Anterior cingulate cortex (tissue), 58 donors: ENCODE measurements at regions not wholly inside any gene's neighbourhood (a gene's known extent, or its start where the extent isn't known, plus 50 kb on each side); places are given as distances from the start of the nearest gene placed in this dataset.
"Not testable (repeated sequence)": the region's sequence is repeated elsewhere in the genome, so short reads cannot be mapped to it uniquely, and the experiment has no call there.

ENCODE experiments used
- DNase-seq, 58 donors: peaks; one replicate each; lab custom pipeline; 2025; lab: John Stamatoyannopoulos, UW

GRCh38 chr6:135555550-135555949 lies 58.0 kb upstream of the AHI1 start:
- no peak for DNase-seq

GRCh38 chr6:135557582-135557981 lies 60.0 kb upstream of the AHI1 start:
- no peak for DNase-seq

- DNase-seq = not testable (repeated sequence)
These were observed 68.1 kb upstream of the AHI1 start for GRCh38 chr6:135565605-135566004.

- DNase-seq = no peak
These were observed 69.0 kb upstream of the AHI1 start for GRCh38 chr6:135566311-135567068.

DNA sequence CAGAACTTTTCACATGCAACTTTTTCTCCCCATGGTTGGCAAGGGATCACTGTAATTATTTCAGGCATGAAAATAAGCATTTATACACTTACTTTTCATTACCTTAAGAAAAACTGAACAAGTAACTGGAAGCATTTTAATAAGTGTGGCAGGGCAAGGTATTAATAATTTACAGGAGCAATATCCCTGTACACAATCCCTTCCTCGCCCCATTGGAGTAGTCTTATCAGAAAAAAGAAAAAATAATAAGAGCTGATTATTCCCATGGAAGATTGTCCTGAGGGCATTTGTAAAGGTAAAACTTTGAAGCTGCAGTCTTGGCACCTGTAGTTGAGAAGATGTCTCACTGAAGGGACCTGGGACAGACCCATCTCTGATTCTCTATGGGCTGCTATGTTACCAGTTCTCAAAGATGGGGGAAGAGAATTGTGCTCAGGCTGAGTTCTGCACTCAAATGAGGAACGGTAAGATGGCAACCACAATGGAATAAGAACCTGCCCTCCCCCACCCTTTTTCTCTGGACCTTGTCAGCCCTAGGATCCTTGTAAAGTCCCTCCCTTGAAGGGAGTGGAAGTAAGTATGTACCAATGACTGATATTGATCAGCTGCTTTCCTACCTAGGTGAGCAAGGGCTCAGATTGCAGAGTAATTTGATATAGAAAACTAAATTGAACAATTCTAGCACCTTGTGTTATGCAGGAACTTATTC lies 70.0 kb upstream of the AHI1 start:
- no peak for DNase-seq

- no peak for DNase-seq
These were observed 70.8 kb upstream of the AHI1 start for GRCh38 chr6:135568379-135568778.

GRCh38 chr6:135572051-135572450 lies 74.5 kb upstream of the AHI1 start:
- DNase-seq = no peak

DNA sequence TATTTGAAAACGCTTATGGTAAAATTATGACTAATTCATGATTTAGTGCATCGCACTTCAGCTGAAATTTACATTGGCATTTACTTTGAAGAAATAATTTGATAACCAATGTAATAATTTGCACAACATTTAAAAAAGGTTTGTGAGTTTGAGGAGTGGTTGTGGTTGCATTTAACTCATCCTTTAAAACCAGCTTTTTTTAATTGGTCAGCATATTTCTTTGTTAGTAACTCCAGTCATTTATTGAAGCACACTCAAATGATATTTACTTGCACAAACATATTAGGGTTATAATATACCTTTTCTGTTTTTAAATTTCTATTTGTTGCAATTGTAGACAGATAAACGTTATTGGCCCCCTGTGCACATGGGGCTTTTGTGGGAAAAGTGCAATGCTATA lies 78.1 kb upstream of the AHI1 start:
- no peak for DNase-seq

GRCh38 chr6:135576055-135576454 lies 78.5 kb upstream of the AHI1 start:
- peak in 1 of 58 donors; percentile 4 for DNase-seq

- DNase-seq = no peak
These were observed 79.6 kb upstream of the AHI1 start for GRCh38 chr6:135577059-135577538.

DNA sequence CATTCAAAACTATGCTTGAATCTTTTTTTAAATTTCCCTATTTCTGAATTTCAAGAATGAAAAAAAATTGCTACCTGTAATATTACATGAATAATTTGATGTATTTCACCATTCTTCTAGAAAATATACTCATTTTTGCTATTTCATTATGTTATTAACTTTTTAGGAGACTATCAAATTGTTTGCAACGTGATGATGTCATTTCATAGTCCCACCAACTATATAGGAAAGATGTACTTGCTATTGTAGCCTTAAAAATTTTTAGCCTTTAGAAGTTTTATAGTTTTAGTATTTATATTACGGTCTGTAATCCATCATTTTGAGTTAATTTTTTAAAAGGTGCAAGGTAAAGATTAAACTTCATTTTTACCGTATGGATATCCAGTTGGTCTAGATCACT lies 81.4 kb upstream of the AHI1 start:
- no peak for DNase-seq

DNA sequence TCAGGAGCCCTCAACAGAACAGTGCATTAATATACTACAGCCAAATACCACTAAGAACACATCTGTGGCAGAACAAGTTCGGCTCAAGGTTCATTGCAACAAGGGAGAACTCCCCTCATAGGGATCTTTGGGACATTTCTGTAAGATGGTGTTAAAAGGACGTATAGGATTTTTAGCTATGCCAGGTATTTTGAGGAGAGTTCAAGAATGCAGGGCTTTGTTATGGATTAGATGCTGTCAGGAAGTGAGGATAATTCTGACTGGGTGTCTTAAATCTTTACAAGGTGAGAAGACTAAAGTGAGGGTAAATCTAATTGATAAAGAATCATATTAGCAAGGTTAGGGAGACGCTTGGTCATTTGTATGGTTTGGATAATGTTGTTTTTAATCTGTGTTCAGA lies 83.7 kb upstream of the AHI1 start:
- no peak for DNase-seq

DNA sequence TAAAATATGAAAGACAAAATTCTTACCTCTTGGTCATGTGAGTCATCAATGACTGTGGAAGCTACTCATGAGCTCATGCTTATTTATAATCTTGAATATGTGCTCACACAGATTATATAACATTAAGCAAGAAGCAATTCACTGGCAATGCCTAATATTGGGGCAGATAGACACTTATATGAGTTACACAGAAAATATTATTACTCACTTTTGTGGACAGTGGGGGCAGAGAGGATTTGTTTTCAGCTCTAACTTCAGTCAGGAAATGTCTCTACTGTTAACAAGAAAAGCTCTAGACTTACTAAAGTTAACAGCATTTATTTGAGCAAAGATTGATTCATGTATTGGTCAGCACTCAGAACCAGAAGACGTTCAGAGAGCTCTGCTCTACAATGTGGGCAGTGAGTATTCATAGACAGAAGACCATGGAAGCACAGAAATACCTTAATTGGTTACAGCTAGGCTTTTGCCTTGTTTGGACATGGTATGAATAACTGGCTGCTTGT lies 85.8 kb upstream of the AHI1 start:
- no peak for DNase-seq

- DNase-seq = no peak
These were observed 88.8 kb upstream of the AHI1 start for GRCh38 chr6:135586388-135586787.

DNA sequence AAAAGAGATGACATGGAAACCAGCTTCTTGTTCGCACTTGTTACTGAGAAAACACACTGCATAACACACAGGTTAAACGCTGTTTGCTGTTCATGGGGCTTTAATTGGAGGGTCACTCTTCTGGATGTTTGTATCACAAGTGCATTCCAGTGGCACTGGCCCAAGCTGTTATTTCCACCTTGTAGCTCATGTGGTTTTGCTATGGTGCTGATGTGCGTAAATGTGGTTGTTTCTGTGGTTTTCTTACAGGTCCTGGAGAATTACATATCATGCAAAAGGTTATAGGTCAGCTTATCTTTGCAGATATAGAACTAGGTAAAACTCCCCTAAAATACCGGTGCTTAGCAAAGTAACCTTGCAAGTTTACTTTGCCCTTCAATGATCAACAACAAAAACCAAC lies 89.3 kb upstream of the AHI1 start:
- no peak for DNase-seq

DNA sequence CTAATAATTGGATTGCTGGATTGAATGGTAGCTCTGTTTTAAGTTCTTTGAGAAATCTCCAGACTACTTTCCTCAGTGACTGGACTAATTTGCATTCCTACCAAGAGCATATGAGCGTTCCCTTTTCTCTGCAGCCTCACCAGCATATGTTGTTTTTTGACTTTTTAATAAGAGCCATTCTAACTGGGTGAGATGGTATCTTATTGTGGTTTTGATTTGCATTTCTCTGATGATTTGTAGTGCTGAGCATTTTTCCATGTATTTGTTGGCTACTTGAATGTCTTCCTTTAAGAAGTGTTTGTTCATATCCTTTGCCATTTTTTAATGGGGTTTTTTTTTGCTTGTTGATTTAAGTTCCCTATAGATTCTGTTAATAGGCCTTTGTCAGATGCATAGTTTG lies 94.7 kb upstream of the AHI1 start:
- no peak for DNase-seq

DNA sequence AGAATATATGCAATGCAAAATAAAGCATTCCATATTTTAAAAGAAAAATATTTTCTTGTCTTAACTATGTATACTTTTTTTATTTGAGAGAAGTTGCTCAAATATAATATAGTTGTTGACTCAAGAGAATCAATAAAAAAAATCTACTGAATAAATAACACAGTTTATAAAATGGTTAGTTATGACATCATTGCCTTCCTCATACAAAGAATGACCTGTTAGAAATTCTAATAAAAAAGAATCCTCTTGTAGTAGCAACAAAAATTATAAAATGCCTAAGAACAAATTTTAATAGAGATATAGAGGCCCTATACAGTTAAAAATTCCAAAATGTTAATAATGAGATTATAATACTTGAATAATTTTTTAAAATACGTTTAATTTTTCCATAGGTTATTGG lies 96.5 kb upstream of the AHI1 start:
- no peak for DNase-seq

GRCh38 chr6:135600086-135600702 lies 102.7 kb upstream of the AHI1 start:
- no peak for DNase-seq

- DNase-seq = no peak
These were observed 103.4 kb upstream of the AHI1 start for GRCh38 chr6:135600931-135601330.

DNA sequence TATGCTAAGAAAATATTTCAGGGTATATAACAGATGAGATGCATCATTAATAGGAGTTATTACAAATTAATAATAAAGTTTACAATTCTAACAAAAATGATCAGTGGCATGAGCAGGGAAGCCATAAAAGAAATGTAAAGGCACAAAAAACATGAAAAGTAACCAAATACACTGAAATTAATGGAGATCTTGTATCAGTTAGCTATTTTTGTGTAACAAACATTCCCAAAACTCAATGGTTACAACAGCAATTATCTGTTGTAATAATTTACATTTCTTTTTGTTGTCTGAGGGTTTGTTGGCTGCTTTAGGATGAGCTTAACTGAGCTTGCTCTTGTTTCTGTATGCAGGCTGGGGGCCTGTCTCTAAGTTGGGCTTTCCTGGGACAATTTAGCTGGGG lies 104.3 kb upstream of the AHI1 start:
- DNase-seq = no peak

DNA sequence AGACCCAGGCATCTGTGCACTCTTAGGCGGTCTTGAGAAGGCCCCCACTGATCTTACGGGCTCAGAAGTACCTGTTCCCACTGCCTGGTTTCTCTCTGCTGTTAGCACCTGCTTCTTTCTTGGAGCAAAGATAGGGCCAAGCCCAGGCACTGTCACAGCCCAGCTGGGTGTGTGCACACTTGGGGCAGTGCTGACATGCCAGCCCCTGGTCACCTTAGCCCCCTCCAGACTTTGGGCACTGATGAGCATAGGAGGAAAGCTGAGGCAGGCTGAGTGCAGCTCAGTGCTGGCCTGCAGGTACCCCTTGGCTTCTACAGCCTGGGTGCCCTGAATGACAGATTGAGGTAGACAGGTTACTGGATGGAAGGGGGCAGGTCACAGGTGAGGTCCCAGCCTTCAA lies 105.7 kb upstream of the AHI1 start:
- no peak for DNase-seq
